ENCODE measurements at regions not wholly inside any gene's neighbourhood (a gene's known extent, or its start where the extent isn't known, plus 50 kb on each side); places are given as distances from the start of the nearest gene placed in this dataset.

- no peak for TF ChIP-seq CTCF (conservative IDR thresholded peaks at IDR 0.05; ENCODE audit: low read depth, low read length)
- DNase-seq (ENCODE audit: low read depth): no peak
- H3K4me3 ChIP-seq (ENCODE audit: low read length): no peak overlapping the region
Measured at GRCh38 chr5:57917004-57917403, 434.4 kb upstream of the ACTBL2 start.

- no peak for TF ChIP-seq CTCF (conservative IDR thresholded peaks at IDR 0.05; ENCODE audit: low read depth, low read length)
- DNase-seq (ENCODE audit: low read depth): no peak
- H3K4me3 ChIP-seq (ENCODE audit: low read length): no peak overlapping the region
Measured at GRCh38 chr5:57915536-57915935, 432.9 kb upstream of the ACTBL2 start.

- DNase-seq (ENCODE audit: low read depth): peak; percentile 57
- no peak for TF ChIP-seq CTCF (conservative IDR thresholded peaks at IDR 0.05; ENCODE audit: low read depth, low read length)
- no peak overlapping the region for H3K4me3 ChIP-seq (ENCODE audit: low read length)
Measured at GRCh38 chr5:57911438-57911837, 428.8 kb upstream of the ACTBL2 start.

GRCh38 chr5:57906671-57907070 is 424.1 kb upstream of the ACTBL2 start:
- DNase-seq (ENCODE audit: low read depth): no peak
- TF ChIP-seq CTCF (conservative IDR thresholded peaks at IDR 0.05; ENCODE audit: low read depth, low read length): no peak
- no peak overlapping the region for H3K4me3 ChIP-seq (ENCODE audit: low read length)

GRCh38 chr5:57903458-57903857 is 420.8 kb upstream of the ACTBL2 start:
- no peak for DNase-seq (ENCODE audit: low read depth)
- no peak for TF ChIP-seq CTCF (conservative IDR thresholded peaks at IDR 0.05; ENCODE audit: low read depth, low read length)
- H3K4me3 ChIP-seq (ENCODE audit: low read length): no peak overlapping the region

GRCh38 chr5:57902095-57902494 is 419.5 kb upstream of the ACTBL2 start:
- no peak overlapping the region for H3K4me3 ChIP-seq (ENCODE audit: low read length)
- TF ChIP-seq CTCF (conservative IDR thresholded peaks at IDR 0.05; ENCODE audit: low read depth, low read length): no peak
- peak; percentile 59 for DNase-seq (ENCODE audit: low read depth)

GRCh38 chr5:57900381-57900944 is 417.9 kb upstream of the ACTBL2 start:
- no peak for TF ChIP-seq CTCF (conservative IDR thresholded peaks at IDR 0.05; ENCODE audit: low read depth, low read length)
- no peak overlapping the region for H3K4me3 ChIP-seq (ENCODE audit: low read length)
- DNase-seq (ENCODE audit: low read depth): peak; percentile 30

Measured in retinal pigment epithelial cell (primary cell).